K562 (cell line): ENCODE measurements at regions not wholly inside any gene's neighbourhood (a gene's known extent, or its start where the extent isn't known, plus 50 kb on each side); places are given as distances from the start of the nearest gene placed in this dataset.

Experiments
- CC2D1A ChIP-seq: fragments of 450-650 bp; IDR thresholded peaks from 2 replicates; pipeline ENCODE4 v1.6.1; 2017; ENCODE audit warnings: mild to moderate bottlenecking
- ESRRB ChIP-seq: fragments of 250-450 bp; sonication (Bioruptor Pico); IDR thresholded peaks from 2 replicates; pipeline ENCODE4 v1.5.0; 2020; ENCODE audit warnings: mild to moderate bottlenecking, moderate library complexity, borderline replicate concordance
- HNRNPK ChIP-seq: fragments of 200-400 bp; formaldehyde crosslinking; IDR thresholded peaks from one replicate; pipeline ENCODE4 v1.6.1; 2018; ENCODE audit warnings: mild to moderate bottlenecking, low read depth, low read length; ENCODE audit not compliant: poor library complexity, severe bottlenecking
- KHSRP ChIP-seq: fragments of 450-650 bp; IDR thresholded peaks from 2 replicates; pipeline ENCODE4 v1.6.1; 2017
- L3MBTL2 ChIP-seq: fragments of 450-650 bp; IDR thresholded peaks from 2 replicates; pipeline ENCODE4 v1.6.1; 2016; ENCODE audit warnings: mild to moderate bottlenecking, moderate library complexity
- NFXL1 ChIP-seq: fragments of 450-650 bp; formaldehyde crosslinking; IDR thresholded peaks from 2 replicates; pipeline ENCODE4 v1.4.0; 2021; ENCODE audit warnings: mild to moderate bottlenecking
- NR4A1 ChIP-seq, 2 experiments: fragments of 250-450 bp in 1 of 2; fragments of 450-650 bp in 1 of 2; sonication (Bioruptor Pico) in 1 of 2; IDR thresholded peaks; 2 replicates each; pipeline versions ENCODE4 v1.4.0 to v1.6.1; 2016 to 2020; ENCODE audit warnings: mild to moderate bottlenecking in 2 of 2, missing compliant biosample characterization in 1 of 2, missing genetic modification characterization in 1 of 2, moderate library complexity in 1 of 2
- PHB ChIP-seq: fragments of 250-450 bp; sonication (Bioruptor Pico); IDR thresholded peaks from 2 replicates; pipeline ENCODE4 v1.5.0; 2021
- POLR2B ChIP-seq: fragments of 450-650 bp; IDR thresholded peaks from 2 replicates; pipeline ENCODE4 v1.6.1; 2018; ENCODE audit warnings: low read depth; ENCODE audit not compliant: partially characterized antibody
- REST ChIP-seq, 2 experiments: fragments of 450-650 bp; formaldehyde crosslinking in 1 of 2; IDR thresholded peaks; 2 replicates each; pipeline versions ENCODE4 v1.4.0 to v1.6.1; 2014 to 2020; ENCODE audit warnings: mild to moderate bottlenecking in 2 of 2, borderline replicate concordance in 1 of 2, low read depth in 1 of 2
- SNRNP70 ChIP-seq: fragments of 200-400 bp; formaldehyde crosslinking; optimal IDR thresholded peaks from 2 replicates; pipeline ENCODE3; 2017; ENCODE audit warnings: low read depth, low read length
- STAG1 ChIP-seq: sonication (generic); formaldehyde crosslinking; IDR thresholded peaks from 2 replicates; pipeline ENCODE4 v1.5.0; 2020; ENCODE audit warnings: missing genetic modification reagents, borderline replicate concordance
- TCF7L2 ChIP-seq: fragments of 150-350 bp; IDR thresholded peaks from 2 replicates; pipeline ENCODE4 v1.6.1; 2016; ENCODE audit warnings: low read depth, mild to moderate bottlenecking, low read length, moderate library complexity
- TGIF2 ChIP-seq: sonication (generic); formaldehyde crosslinking; IDR thresholded peaks from 2 replicates; pipeline ENCODE4 v1.8.1; 2022; ENCODE audit warnings: mild to moderate bottlenecking, missing genetic modification reagents, moderate library complexity
- TSC22D4 ChIP-seq: fragments of 450-650 bp; IDR thresholded peaks from 2 replicates; pipeline ENCODE4 v1.6.1; 2016; ENCODE audit warnings: missing genetic modification characterization, missing biosample characterization, control low read depth
- XRCC3 ChIP-seq: fragments of 450-650 bp; IDR thresholded peaks from 2 replicates; pipeline ENCODE4 v1.6.1; 2017; ENCODE audit warnings: mild to moderate bottlenecking, moderate library complexity
- ZFP36 ChIP-seq: fragments of 150-350 bp; IDR thresholded peaks from 2 replicates; pipeline ENCODE4 v1.6.1; 2018; ENCODE audit warnings: low read length, low read depth; ENCODE audit not compliant: partially characterized antibody
- ZNF12 ChIP-seq: sonication (generic); formaldehyde crosslinking; IDR thresholded peaks from 2 replicates; pipeline ENCODE4 v1.4.0; 2020; ENCODE audit warnings: mild to moderate bottlenecking, missing genetic modification reagents
- ZNF217 ChIP-seq: sonication (generic); formaldehyde crosslinking; IDR thresholded peaks from 2 replicates; pipeline ENCODE4 v1.8.0; 2022; ENCODE audit warnings: mild to moderate bottlenecking, missing genetic modification reagents
- ZNF707 ChIP-seq: fragments of 250-450 bp; sonication (Bioruptor Pico); conservative IDR thresholded peaks from 2 replicates; pipeline ENCODE4 v1.8.0; 2022; ENCODE audit warnings: inconsistent platforms, mild to moderate bottlenecking, moderate library complexity
- TF ChIP-seq, protein P1 (sequence below): fragments of 450-650 bp; conservative IDR thresholded peaks from 2 replicates; pipeline ENCODE4 v1.6.1; 2016; ENCODE audit warnings: missing genetic modification characterization, low read depth, mild to moderate bottlenecking, missing compliant biosample characterization, moderate library complexity

- TF ChIP-seq REST (IDR thresholded peaks at IDR 0.05; ENCODE audit: borderline replicate concordance): no peak
- TF ChIP-seq REST (CRISPR knock-in tag; IDR thresholded peaks at IDR 0.05; ENCODE audit: low read depth): no peak
- TF ChIP-seq ZNF707 (CRISPR knock-in tag): no peak
- TF ChIP-seq ESRRB (CRISPR knock-in tag): no peak
- TF ChIP-seq POLR2B: no peak
- no peak for TF ChIP-seq NR4A1 (CRISPR knock-in tag; IDR thresholded peaks at IDR 0.05)
- peak; percentile 54; the same call in 1 of the 2 replicates for TF ChIP-seq NR4A1 (tag; IDR thresholded peaks at IDR 0.05)
- no peak for TF ChIP-seq TSC22D4
- TF ChIP-seq NFXL1 (CRISPR knock-in tag): no peak
- no peak for TF ChIP-seq TGIF2 (CRISPR knock-in tag)
- TF ChIP-seq TCF7L2: no peak
- no peak for TF ChIP-seq ZNF217 (CRISPR knock-in tag)
- TF ChIP-seq STAG1: no peak
- no peak for TF ChIP-seq XRCC3
- no peak for TF ChIP-seq ZNF12 (CRISPR knock-in tag)
- no peak for TF ChIP-seq PHB (CRISPR knock-in tag)
- TF ChIP-seq HNRNPK: no peak
- no peak for TF ChIP-seq KHSRP
- TF ChIP-seq, protein P1, sequence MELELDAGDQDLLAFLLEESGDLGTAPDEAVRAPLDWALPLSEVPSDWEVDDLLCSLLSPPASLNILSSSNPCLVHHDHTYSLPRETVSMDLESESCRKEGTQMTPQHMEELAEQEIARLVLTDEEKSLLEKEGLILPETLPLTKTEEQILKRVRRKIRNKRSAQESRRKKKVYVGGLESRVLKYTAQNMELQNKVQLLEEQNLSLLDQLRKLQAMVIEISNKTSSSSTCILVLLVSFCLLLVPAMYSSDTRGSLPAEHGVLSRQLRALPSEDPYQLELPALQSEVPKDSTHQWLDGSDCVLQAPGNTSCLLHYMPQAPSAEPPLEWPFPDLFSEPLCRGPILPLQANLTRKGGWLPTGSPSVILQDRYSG (tag): no peak
- no peak for TF ChIP-seq CC2D1A
- TF ChIP-seq L3MBTL2: no peak
- TF ChIP-seq SNRNP70: no peak
- peak; percentile 2 for TF ChIP-seq ZFP36
These were observed 588.7 kb downstream of the MATN1 start (continued) for GRCh38 chr1:30134466-30135217.
